ENCODE measurements at regions not wholly inside any gene's neighbourhood (a gene's known extent, or its start where the extent isn't known, plus 50 kb on each side); places are given as distances from the start of the nearest gene placed in this dataset.
A peak's percentile ranks its signal among the peaks of the same experiment; 100 is the strongest.

GRCh38 chr6:40714576-40715564 lies 127.7 kb upstream of the LRFN2 start:
- DNase-seq = no peak

- DNase-seq = no peak
Observed at GRCh38 chr6:40714143-40714542, 127.0 kb upstream of the LRFN2 start.

- peak; percentile 24 for DNase-seq
Observed at GRCh38 chr6:40713002-40713719, 126.0 kb upstream of the LRFN2 start.

GRCh38 chr6:40710626-40711330 lies 123.6 kb upstream of the LRFN2 start:
- no peak for DNase-seq

- DNase-seq = no peak
Observed at GRCh38 chr6:40708049-40708448, 120.9 kb upstream of the LRFN2 start.

- no peak for DNase-seq
Observed at GRCh38 chr6:40706178-40706577, 119.0 kb upstream of the LRFN2 start.

- DNase-seq = no peak
Observed at GRCh38 chr6:40705354-40705753, 118.2 kb upstream of the LRFN2 start.

- no peak for DNase-seq
Observed at GRCh38 chr6:40701352-40702007, 114.3 kb upstream of the LRFN2 start.

- DNase-seq = no peak
Observed at GRCh38 chr6:40700006-40700580, 112.9 kb upstream of the LRFN2 start.

GRCh38 chr6:40695750-40696415 lies 108.7 kb upstream of the LRFN2 start:
- DNase-seq = no peak

- no peak for DNase-seq
Observed at GRCh38 chr6:40695114-40695513, 108.0 kb upstream of the LRFN2 start.

- DNase-seq = no peak
Observed at GRCh38 chr6:40693768-40694167, 106.6 kb upstream of the LRFN2 start.

GRCh38 chr6:40692337-40692736 lies 105.2 kb upstream of the LRFN2 start:
- no peak for DNase-seq

- no peak for DNase-seq
Observed at GRCh38 chr6:40689185-40689584, 102.0 kb upstream of the LRFN2 start.

GRCh38 chr6:40688214-40688761 lies 101.1 kb upstream of the LRFN2 start:
- DNase-seq = peak; percentile 19

- no peak for DNase-seq
Observed at GRCh38 chr6:40685862-40686261, 98.7 kb upstream of the LRFN2 start.

GRCh38 chr6:40681622-40682021 lies 94.5 kb upstream of the LRFN2 start:
- no peak for DNase-seq

- no peak for DNase-seq
Observed at GRCh38 chr6:40678941-40679340, 91.8 kb upstream of the LRFN2 start.

GRCh38 chr6:40674170-40674569 lies 87.0 kb upstream of the LRFN2 start:
- DNase-seq = no peak

GRCh38 chr6:40672087-40672486 lies 84.9 kb upstream of the LRFN2 start:
- no peak for DNase-seq

- DNase-seq = no peak
Observed at GRCh38 chr6:40671694-40672050, 84.5 kb upstream of the LRFN2 start.
